H1 (cell line): ENCODE measurements at regions not wholly inside any gene's neighbourhood (a gene's known extent, or its start where the extent isn't known, plus 50 kb on each side); places are given as distances from the start of the nearest gene placed in this dataset.

Experiments
- CTCF ChIA-PET: fragments of 300-600 bp; sonication (Branson Sonifier 250); formaldehyde crosslinking; loops from one replicate; lab custom pipeline; 2021; ENCODE audit not compliant: partially characterized antibody; lab: Charles Lee
- POLR2A ChIA-PET: fragments of 300-600 bp; sonication (Branson Sonifier 250); formaldehyde crosslinking; loops from one replicate; lab custom pipeline; 2021; ENCODE audit warnings: inconsistent platforms; ENCODE audit not compliant: partially characterized antibody; lab: Charles Lee
- DNase-seq, 2 experiments: peaks; one replicate each; pipeline versions ENCODE4 v3.0.0 to v3.0.0-alpha.2; 2010 to 2022; ENCODE audit warnings: low spot score in 2 of 2, low read depth in 1 of 2, mixed read lengths in 1 of 2
- FAIRE-seq: peaks from 2 replicates; lab custom pipeline; 2011; peaks lifted over from hg19 to GRCh38; lab: Jason Lieb, UNC
- H2AFZ ChIP-seq: 2 replicates; pipeline ENCODE4 v1.8.1; 2012; ENCODE audit warnings: low read length, inconsistent platforms
- H2AK5ac ChIP-seq: 2 replicates; pipeline ENCODE4 v1.6.1; 2013; ENCODE audit warnings: low read depth, low read length
- H2BK120ac ChIP-seq: replicated peaks from 2 replicates; pipeline ENCODE3; 2013; ENCODE audit warnings: low read depth, low read length, inconsistent platforms
- H2BK12ac ChIP-seq: 2 replicates; pipeline ENCODE4 v1.6.1; 2013; ENCODE audit warnings: low read depth, low read length
- H2BK15ac ChIP-seq: 2 replicates; pipeline ENCODE4 v1.6.1; 2013; ENCODE audit warnings: low read length
- H2BK20ac ChIP-seq: 2 replicates; pipeline ENCODE4 v1.6.1; 2013; ENCODE audit warnings: low read length
- H2BK5ac ChIP-seq: 2 replicates; pipeline ENCODE4 v1.6.1; 2013; ENCODE audit warnings: low read depth, low read length
- H3K14ac ChIP-seq: 2 replicates; pipeline ENCODE4 v1.6.1; 2013; ENCODE audit warnings: inconsistent platforms; ENCODE audit not compliant: insufficient read length
- H3K18ac ChIP-seq: 2 replicates; pipeline ENCODE4 v1.6.1; 2013; ENCODE audit warnings: low read length; ENCODE audit errors: extremely low read depth
- H3K23ac ChIP-seq: 2 replicates; pipeline ENCODE4 v1.6.1; 2013; ENCODE audit warnings: inconsistent platforms; ENCODE audit not compliant: insufficient read length
- H3K23me2 ChIP-seq: 2 replicates; pipeline ENCODE4 v1.6.1; 2013; ENCODE audit warnings: low read depth, low read length
- H3K27ac ChIP-seq: 2 replicates; pipeline ENCODE4 v1.6.1; 2011; ENCODE audit warnings: low read depth, low read length, inconsistent platforms
- H3K27me3 ChIP-seq, 4 experiments: replicated peaks in 1 of 4; 1 replicate in 1 of 4; 2 replicates in 3 of 4; pipeline versions ENCODE4 v1.6.1 to v1.8.1; 2011 to 2013; ENCODE audit warnings: low read length in 3 of 4, mild to moderate bottlenecking in 3 of 4, inconsistent platforms in 2 of 4, mixed read lengths in 2 of 4, moderate library complexity in 1 of 4; ENCODE audit not compliant: control insufficient read depth in 3 of 4, insufficient read depth in 3 of 4; ENCODE audit errors: extremely low read depth in 1 of 4
- H3K36me3 ChIP-seq, 4 experiments: 2 replicates each; pipeline versions ENCODE4 v1.6.1 to v1.8.1; 2011 to 2013; ENCODE audit warnings: mild to moderate bottlenecking in 4 of 4, low read length in 3 of 4, moderate library complexity in 2 of 4, control low read depth in 1 of 4, inconsistent platforms in 1 of 4; ENCODE audit not compliant: insufficient read depth in 4 of 4, control insufficient read depth in 2 of 4
- H3K4ac ChIP-seq: replicated peaks from 2 replicates; pipeline ENCODE3; 2013; ENCODE audit warnings: low read length, low read depth, mixed read lengths, inconsistent platforms; ENCODE audit not compliant: insufficient read length
- H3K4me1 ChIP-seq, 4 experiments: replicated peaks in 1 of 4; 1 replicate in 1 of 4; 2 replicates in 3 of 4; pipeline versions ENCODE4 v1.6.1 to v1.8.1; 2011 to 2013; ENCODE audit warnings: low read length in 3 of 4, inconsistent platforms in 2 of 4, mixed read lengths in 1 of 4; ENCODE audit not compliant: insufficient read depth in 4 of 4, control insufficient read depth in 3 of 4
- H3K4me2 ChIP-seq, 2 experiments: 2 replicates each; pipeline versions ENCODE4 v1.6.1 to v1.8.1; 2011 to 2013; ENCODE audit warnings: low read depth in 2 of 2, low read length in 2 of 2, control low read depth in 1 of 2, inconsistent platforms in 1 of 2, mild to moderate bottlenecking in 1 of 2; ENCODE audit not compliant: insufficient read depth in 1 of 2
- H3K4me3 ChIP-seq, 4 experiments: fragments of 200-600, 300-600 bp in 1 of 4; sonication (generic), shearing (Covaris generic), sonication (Bioruptor Twin) in 1 of 4; 2 replicates each; pipeline versions ENCODE4 v1.5.1 to v1.8.1; 2011 to 2016; ENCODE audit warnings: low read length in 4 of 4, low read depth in 3 of 4, control low read depth in 2 of 4, inconsistent platforms in 2 of 4, mild to moderate bottlenecking in 2 of 4, mixed read lengths in 1 of 4, moderate library complexity in 1 of 4; ENCODE audit not compliant: insufficient read depth in 2 of 4; ENCODE audit errors: extremely low read depth in 1 of 4
- H3K56ac ChIP-seq: replicated peaks from 2 replicates; pipeline ENCODE3; 2013; ENCODE audit warnings: low read depth, mild to moderate bottlenecking, mixed read lengths, low read length, inconsistent platforms; ENCODE audit not compliant: insufficient read length
- H3K79me1 ChIP-seq: 2 replicates; pipeline ENCODE4 v1.6.1; 2013; ENCODE audit warnings: low read depth, low read length, control low read depth
- H3K79me2 ChIP-seq, 2 experiments: 2 replicates each; pipeline versions ENCODE4 v1.6.1 to v1.8.1; 2012 to 2013; ENCODE audit warnings: low read length in 2 of 2, mild to moderate bottlenecking in 2 of 2, inconsistent platforms in 1 of 2; ENCODE audit not compliant: insufficient read depth in 2 of 2, control insufficient read depth in 1 of 2
- H3K9ac ChIP-seq, 4 experiments: replicated peaks in 1 of 4; 1 replicate in 1 of 4; 2 replicates in 3 of 4; pipeline versions ENCODE4 v1.6.1 to v1.8.1; 2011 to 2013; ENCODE audit warnings: low read depth in 3 of 4, low read length in 3 of 4, control low read depth in 2 of 4, mild to moderate bottlenecking in 2 of 4, moderate library complexity in 2 of 4, inconsistent platforms in 1 of 4; ENCODE audit errors: extremely low read depth in 1 of 4
- H3K9me3 ChIP-seq, 2 experiments: 2 replicates each; pipeline versions ENCODE4 v1.6.1 to v1.8.1; 2012 to 2013; ENCODE audit warnings: mild to moderate bottlenecking in 2 of 2, moderate library complexity in 2 of 2, control low read depth in 1 of 2, inconsistent platforms in 1 of 2, low read depth in 1 of 2, low read length in 1 of 2, mixed read lengths in 1 of 2; ENCODE audit not compliant: insufficient read depth in 2 of 2
- H4K20me1 ChIP-seq, 2 experiments: replicated peaks in 1 of 2; 2 replicates each; pipeline versions ENCODE3 to v1.8.1; 2011 to 2013; ENCODE audit warnings: inconsistent platforms in 2 of 2, low read length in 2 of 2, mild to moderate bottlenecking in 1 of 2; ENCODE audit not compliant: insufficient read depth in 2 of 2, control insufficient read depth in 1 of 2
- H4K5ac ChIP-seq: 2 replicates; pipeline ENCODE4 v1.6.1; 2013; ENCODE audit warnings: low read length, low read depth, mixed read lengths, inconsistent platforms; ENCODE audit not compliant: insufficient read length
- H4K8ac ChIP-seq: 2 replicates; pipeline ENCODE4 v1.8.0; 2013; ENCODE audit warnings: mild to moderate bottlenecking, moderate library complexity, low read length, inconsistent platforms; ENCODE audit not compliant: insufficient read depth; ENCODE audit errors: extremely low read depth
- H4K91ac ChIP-seq: replicated peaks from 2 replicates; pipeline ENCODE3; 2013; ENCODE audit warnings: low read length, mixed read lengths, inconsistent platforms; ENCODE audit not compliant: insufficient read length
- ATF2 ChIP-seq: IDR thresholded peaks from 2 replicates; pipeline ENCODE4 v1.6.1; 2012; ENCODE audit warnings: low read length, inconsistent platforms
- CEBPB ChIP-seq: IDR thresholded peaks from 2 replicates; pipeline ENCODE4 v1.6.1; 2012; ENCODE audit warnings: low read depth, low read length
- FOSL1 ChIP-seq: IDR thresholded peaks from 2 replicates; pipeline ENCODE4 v1.6.1; 2011; ENCODE audit warnings: mild to moderate bottlenecking, low read depth, low read length, moderate library complexity; ENCODE audit not compliant: insufficient read depth
- RFX5 ChIP-seq: IDR thresholded peaks from 2 replicates; pipeline ENCODE4 v1.6.1; 2011; ENCODE audit warnings: low read depth, low read length, improper control_type of control experiment, borderline replicate concordance
- TAF7 ChIP-seq: optimal IDR thresholded peaks from 2 replicates; pipeline ENCODE3; 2011; ENCODE audit warnings: low read depth, mild to moderate bottlenecking, inconsistent platforms, low read length, moderate library complexity, borderline replicate concordance

GRCh38 chr11:109996060-109996459 lies 97.1 kb upstream of the ZC3H12C start:
- H3K27ac ChIP-seq = no peak overlapping the region
- H4K8ac ChIP-seq = no peak overlapping the region
- no peak for DNase-seq
- H2BK20ac ChIP-seq = no peak overlapping the region
- TF ChIP-seq RFX5 (no peak), CEBPB (no peak), TAF7 (no peak), ATF2 (no peak), FOSL1 (no peak)
- H3K9ac ChIP-seq = no peak overlapping the region
- no peak overlapping the region for H3K23ac ChIP-seq
- H2BK12ac ChIP-seq = no peak overlapping the region
- no peaks in the 10 kb centered on the region for H3K23me2 ChIP-seq
- no peak overlapping the region for H3K14ac ChIP-seq
- H2AK5ac ChIP-seq = no peak overlapping the region
- H3K4me2 ChIP-seq = no peak overlapping the region
- no peaks in the 10 kb centered on the region for H3K79me1 ChIP-seq
- no peaks in the 10 kb centered on the region for H3K27me3 ChIP-seq
- H2BK15ac ChIP-seq = no peak overlapping the region
- no peak overlapping the region for H2AFZ ChIP-seq
- no peaks in the 10 kb centered on the region for H3K9me3 ChIP-seq
- H3K4ac ChIP-seq = no peak overlapping the region
- H4K91ac ChIP-seq = no peak overlapping the region
- H3K79me2 ChIP-seq = no peaks in the 10 kb centered on the region
- H2BK5ac ChIP-seq = no peak overlapping the region
- ChIA-PET CTCF (no interaction called here), POLR2A (no interaction called here)
- no peak overlapping the region for H2BK120ac ChIP-seq
- no peaks in the 10 kb centered on the region for H3K36me3 ChIP-seq
- H4K5ac ChIP-seq = no peak overlapping the region
- H3K4me3 ChIP-seq = no peak overlapping the region
- no peaks in the 10 kb centered on the region for H4K20me1 ChIP-seq
- no peak for FAIRE-seq
- H3K56ac ChIP-seq = no peak overlapping the region
- H3K4me1 ChIP-seq = no peaks in the 10 kb centered on the region
- H3K18ac ChIP-seq = no peak overlapping the region
